LoVo (cell line): ENCODE measurements at regions not wholly inside any gene's neighbourhood (a gene's known extent, or its start where the extent isn't known, plus 50 kb on each side); places are given as distances from the start of the nearest gene placed in this dataset.
"Not testable (repeated sequence)": the region's sequence is repeated elsewhere in the genome, so short reads cannot be mapped to it uniquely, and the experiment has no call there.

Experiments
- DNase-seq: peaks from one replicate; pipeline ENCODE4 v3.0.0-alpha.2; 2016; ENCODE audit warnings: low spot score

DNA sequence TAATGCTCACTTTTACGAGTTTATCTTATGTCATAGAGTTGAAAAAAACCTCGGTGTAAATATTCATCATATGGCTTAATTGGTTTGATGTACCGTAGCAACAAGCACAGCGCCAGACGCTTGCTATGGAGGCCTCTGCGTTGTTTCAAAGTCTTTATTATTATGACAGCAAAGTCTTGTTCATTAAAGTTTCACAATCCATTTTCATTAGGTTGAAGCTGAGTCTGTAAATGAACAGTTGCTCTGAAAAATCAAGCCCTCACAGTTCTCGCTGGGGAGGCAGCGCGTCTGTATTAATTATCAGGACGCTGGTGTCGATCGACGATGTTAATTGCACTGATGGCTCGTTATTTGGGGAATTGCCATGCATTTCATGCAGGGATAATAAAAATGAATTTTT lies 185.6 kb downstream of the INSC start:
- no peak for DNase-seq

DNA sequence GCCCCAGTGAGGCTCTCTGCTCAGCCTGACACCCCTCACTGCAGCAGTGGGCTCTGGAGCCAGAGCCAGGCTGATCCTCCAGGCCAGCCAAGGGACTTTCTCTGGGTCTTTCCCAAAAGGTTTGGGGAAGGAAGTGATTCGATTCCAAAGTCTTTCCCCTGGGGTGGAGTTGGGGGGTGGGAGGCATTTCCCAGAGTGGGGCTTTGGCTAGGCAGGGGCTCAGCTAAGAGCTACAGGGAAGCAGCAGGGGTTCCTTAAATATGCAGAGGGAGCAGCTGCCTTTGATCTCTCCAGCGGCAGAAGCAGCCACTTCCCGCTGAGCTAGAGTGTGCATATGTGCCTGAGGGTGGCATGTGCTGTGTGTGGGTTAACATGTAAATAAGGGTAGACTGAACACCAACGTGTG lies 192.9 kb downstream of the INSC start:
- no peak for DNase-seq

- DNase-seq: no peak
Measured at GRCh38 chr11:15308840-15309239, 194.1 kb downstream of the INSC start.

- DNase-seq: no peak
Measured at GRCh38 chr11:15309296-15309695, 194.6 kb downstream of the INSC start.

GRCh38 chr11:15313862-15314261 lies 199.1 kb downstream of the INSC start:
- DNase-seq: no peak

GRCh38 chr11:15318814-15319213 lies 204.1 kb downstream of the INSC start:
- DNase-seq: no peak

DNA sequence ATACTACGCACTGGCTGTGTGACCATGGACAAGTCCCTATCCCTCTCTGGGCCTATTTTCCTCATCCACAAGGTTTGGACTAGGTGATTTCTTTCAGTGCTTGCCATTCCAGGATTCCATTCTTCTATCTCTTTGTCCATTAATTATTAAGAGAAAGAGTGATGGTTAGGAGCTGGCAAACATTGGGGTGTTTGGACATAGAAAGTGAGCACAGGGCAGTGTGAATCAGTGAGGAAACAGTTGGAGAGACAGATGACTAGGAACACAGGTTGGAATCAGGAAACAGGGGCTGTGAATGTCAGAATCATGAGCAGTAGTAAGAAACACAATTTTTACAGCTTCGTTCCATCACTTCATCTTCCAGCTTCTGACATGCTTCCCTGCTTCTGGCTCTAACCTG lies 211.8 kb downstream of the INSC start:
- no peak for DNase-seq

GRCh38 chr11:15327786-15328231 lies 213.1 kb downstream of the INSC start:
- no peak for DNase-seq

GRCh38 chr11:15333407-15333806 lies 218.7 kb downstream of the INSC start:
- no peak for DNase-seq

GRCh38 chr11:15334766-15335165 lies 220.0 kb downstream of the INSC start:
- no peak for DNase-seq

DNA sequence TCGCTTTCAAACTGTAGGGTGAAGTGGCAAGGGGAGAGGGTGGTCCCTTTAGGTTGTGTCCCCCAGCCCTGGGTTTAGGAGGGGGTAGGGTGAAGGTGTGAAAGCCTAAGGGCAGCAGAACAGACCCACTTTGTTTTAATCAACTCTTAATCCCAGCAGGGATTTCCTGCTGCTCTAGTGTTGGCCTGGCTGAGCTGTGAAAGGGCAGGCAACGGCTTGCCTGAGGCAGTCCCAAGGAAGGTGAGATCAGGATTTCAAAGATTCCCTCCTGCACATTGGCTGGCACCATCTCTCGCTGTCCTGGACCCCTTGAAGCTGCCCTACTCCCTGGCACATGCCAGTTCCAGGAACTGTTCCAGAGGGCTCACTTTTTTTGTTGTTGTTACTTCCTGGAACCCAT lies 221.3 kb downstream of the INSC start:
- DNase-seq: no peak

DNA sequence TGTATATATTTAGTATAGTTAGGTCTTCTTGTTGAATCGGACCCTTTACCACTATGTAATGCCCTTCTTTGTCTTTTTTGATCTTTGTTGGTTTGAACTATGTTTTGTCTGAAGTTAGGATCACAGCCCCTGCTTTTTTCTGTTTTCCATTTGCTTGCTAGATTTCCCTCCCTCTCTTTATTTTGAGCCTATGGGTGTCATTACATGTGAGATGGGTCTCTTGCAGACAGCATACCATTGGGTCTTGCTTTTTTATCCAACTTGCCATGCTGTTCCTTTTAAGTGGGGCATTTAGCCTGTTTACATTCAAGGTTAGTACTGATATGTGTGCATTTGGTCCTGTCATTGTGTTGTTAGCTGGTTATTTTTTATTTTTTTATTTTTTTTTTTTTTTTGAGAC lies 224.6 kb downstream of the INSC start:
- no peak for DNase-seq

- DNase-seq: no peak
Measured at GRCh38 chr11:15341587-15341986, 226.9 kb downstream of the INSC start.

- no peak for DNase-seq
Measured at GRCh38 chr11:15342163-15342562, 227.4 kb downstream of the INSC start.

GRCh38 chr11:15346907-15347306 lies 232.2 kb downstream of the INSC start:
- DNase-seq: no peak

DNA sequence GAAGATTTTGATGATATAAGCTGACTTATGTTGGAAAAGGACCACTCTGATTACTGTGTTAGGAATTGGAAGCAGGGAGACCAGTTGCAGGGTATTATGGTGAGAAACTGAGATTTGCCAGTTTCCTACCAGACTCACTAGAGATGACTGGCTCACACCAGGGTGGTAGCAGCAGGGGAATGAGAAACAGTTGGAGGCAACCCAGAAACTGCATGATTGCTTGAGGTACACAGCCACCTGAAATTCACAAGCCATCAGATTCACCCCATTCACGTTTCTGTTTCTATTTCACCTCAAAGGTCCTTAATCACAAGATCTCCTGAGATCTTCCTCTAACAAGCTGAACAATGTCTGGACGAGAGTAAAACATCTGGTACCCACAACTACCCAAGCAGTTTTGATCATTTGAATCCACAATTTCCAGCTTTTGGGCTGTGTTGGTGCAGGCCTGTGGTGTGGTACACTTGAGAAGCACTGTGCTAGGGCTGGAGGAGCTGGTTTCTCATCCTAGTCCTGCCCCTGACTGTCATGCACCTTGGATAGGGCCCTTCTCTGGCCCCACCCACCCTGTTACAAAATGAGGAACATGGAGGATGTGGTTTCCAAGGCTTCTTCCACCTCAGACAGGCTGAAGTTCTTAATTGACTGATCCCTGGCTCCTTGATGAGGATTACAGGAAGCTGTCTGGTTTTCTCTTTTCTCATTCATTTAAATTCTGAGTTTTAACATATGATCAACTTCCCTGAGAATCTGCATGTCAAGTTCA lies 233.4 kb downstream of the INSC start:
- no peak for DNase-seq

- no peak for DNase-seq
Measured at GRCh38 chr11:15349413-15349812, 234.7 kb downstream of the INSC start.

- DNase-seq: no peak
Measured at GRCh38 chr11:15361316-15361715, 246.6 kb downstream of the INSC start.

DNA sequence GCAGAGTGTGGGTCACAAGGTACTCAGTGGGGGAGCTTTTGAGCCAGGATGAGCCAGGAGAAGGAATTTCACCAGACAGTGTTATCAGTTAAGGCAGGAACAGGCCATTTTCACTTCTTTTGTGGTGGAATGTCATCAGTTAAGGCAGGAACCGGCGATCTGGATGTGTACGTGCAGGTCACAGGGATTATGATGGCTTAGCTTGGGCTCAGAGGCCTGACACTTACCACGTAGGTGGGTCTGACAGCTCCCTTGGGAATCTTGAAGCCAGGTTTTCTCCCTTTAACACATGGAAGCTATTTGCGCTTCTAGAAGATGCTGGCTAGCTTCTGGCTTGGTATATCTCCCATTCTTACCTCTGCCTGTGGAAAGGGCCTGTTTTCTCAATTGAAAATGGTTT lies 250.6 kb downstream of the INSC start:
- DNase-seq: not testable (repeated sequence)

DNA sequence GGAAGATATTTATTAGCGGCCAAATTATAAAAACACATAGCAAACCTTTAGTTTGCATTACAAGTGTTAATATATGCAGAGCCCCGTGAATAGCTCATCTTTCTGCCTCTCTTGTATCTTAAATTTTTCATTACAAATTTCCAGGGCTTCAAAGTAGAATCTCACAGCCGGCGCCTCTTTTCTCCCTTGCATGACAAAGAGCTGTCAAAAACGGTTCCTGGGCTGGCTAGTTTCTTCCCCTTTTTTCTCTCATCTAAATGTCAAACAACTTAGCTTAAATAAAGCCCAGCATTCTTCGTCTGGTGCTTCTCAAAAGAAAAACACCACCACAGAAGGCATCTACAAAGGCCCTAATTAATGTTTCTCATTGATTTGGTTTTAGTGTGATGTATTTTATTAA lies 253.0 kb downstream of the INSC start:
- no peak for DNase-seq

DNA sequence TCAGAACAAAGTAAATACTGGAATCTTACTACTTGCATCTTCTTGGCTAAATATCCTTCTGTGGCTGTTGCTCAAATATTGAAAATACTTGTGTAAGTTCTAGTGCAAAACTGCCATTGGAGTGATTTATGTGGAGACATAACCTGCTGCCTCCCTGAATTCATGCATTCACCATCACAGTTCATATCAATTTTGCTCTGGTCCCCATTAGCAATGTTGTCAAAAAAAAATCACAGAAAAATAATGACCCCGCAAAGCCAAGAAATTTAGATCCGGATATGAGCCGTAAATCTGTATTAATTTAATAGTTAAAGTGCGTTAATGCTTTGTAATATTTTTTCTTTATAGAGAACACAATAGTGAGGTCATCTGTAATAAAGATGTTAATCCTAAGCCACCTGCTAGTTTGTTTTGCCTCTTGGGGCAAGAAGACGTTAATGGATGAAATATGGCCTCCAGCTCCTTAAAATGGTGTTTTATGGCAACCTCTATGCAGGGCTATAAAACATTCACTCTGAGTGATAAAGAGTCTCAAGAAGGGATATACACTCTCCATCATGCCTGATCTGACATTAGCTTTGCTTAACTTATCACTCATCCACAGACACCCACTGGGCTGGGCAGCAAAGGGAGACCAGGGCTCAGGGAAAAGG lies 255.9 kb downstream of the INSC start:
- no peak for DNase-seq

DNA sequence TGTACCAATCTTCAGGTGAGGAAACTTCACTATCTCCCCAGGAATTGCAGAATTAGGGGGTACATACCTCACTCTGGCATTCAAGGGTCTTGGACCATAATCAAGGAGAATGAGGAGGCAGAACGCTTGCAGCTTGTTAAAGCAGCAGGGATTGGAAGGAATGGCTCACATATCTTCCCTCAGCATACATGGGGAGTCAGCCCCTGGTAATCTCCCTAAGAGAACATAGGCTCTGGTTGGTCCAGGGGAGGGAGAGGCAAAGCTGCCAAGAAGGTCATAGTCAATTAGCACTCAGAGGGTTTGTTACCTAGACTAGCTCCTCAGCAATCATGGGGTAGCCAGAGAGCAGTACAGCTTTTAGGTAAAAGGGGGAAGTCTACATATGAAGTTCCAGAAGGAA lies 256.8 kb downstream of the INSC start:
- DNase-seq: no peak

DNA sequence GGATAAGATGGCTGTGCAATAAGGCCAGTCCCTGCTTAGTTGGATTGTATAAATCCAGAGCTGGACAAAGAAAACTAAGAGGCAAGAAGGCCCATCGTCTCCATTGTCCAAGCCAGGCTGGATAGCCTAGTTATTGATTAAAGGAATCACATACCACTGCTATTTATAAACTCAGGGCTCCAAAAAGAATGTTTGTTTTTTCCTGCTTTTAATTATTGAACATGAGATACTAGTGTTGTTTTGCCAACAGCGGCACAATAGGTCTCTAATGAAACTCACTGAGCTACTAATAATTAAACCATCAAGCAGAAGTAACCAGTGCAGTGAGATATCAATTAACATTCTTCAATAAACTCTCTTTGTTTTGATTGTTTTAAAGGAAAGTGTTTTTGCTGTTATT lies 259.7 kb downstream of the INSC start:
- DNase-seq: no peak

- DNase-seq: no peak
Measured at GRCh38 chr11:15378941-15379340, 264.2 kb downstream of the INSC start.
